GM13977 (cell line): ENCODE measurements at regions not wholly inside any gene's neighbourhood (a gene's known extent, or its start where the extent isn't known, plus 50 kb on each side); places are given as distances from the start of the nearest gene placed in this dataset.

Source experiments
- DNase-seq: peaks from one replicate; pipeline ENCODE4 v3.0.0; 2012; ENCODE audit warnings: low spot score
- in situ Hi-C: fragments of 300-500 bp; cut with MboI; formaldehyde crosslinking; loops from one replicate; pipeline ENCODE4 v1.12.0; 2022; ENCODE audit warnings: low sequenced_read_pairs, low pct_unique_long_range_greater_than_20kb, mixed read lengths, inconsistent platforms; ENCODE audit not compliant: unreplicated experiment
- TF ChIP-seq, protein P1 (sequence below): IDR thresholded peaks from 2 replicates; pipeline ENCODE4 v1.5.1; 2012; ENCODE audit warnings: mild to moderate bottlenecking, control low read depth; ENCODE audit not compliant: insufficient read depth; ENCODE audit errors: extremely low read depth, missing control alignments

DNA sequence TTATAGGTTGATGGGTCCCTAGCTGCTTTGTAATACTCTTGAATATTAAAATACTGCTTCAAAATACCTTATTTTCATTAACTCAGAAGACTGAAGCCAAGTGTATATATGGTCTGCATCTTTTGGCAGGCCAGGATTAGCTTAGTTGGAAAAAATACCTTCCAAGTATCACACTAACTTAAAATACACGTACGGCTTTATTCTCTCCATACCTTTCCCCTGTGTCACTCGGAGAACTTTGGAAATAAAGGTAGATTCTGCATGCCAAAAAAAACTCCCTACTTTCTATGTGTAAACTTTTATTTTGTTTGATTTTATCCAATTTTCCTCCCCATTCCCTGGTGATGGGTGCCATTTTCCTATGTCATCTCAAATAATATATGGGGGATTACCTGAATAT is 422.3 kb upstream of the MDFIC2 start:
- no peak for DNase-seq
- in situ Hi-C loops, result no loop called here
- TF ChIP-seq, protein P1, sequence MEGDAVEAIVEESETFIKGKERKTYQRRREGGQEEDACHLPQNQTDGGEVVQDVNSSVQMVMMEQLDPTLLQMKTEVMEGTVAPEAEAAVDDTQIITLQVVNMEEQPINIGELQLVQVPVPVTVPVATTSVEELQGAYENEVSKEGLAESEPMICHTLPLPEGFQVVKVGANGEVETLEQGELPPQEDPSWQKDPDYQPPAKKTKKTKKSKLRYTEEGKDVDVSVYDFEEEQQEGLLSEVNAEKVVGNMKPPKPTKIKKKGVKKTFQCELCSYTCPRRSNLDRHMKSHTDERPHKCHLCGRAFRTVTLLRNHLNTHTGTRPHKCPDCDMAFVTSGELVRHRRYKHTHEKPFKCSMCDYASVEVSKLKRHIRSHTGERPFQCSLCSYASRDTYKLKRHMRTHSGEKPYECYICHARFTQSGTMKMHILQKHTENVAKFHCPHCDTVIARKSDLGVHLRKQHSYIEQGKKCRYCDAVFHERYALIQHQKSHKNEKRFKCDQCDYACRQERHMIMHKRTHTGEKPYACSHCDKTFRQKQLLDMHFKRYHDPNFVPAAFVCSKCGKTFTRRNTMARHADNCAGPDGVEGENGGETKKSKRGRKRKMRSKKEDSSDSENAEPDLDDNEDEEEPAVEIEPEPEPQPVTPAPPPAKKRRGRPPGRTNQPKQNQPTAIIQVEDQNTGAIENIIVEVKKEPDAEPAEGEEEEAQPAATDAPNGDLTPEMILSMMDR, result no peak

DNA sequence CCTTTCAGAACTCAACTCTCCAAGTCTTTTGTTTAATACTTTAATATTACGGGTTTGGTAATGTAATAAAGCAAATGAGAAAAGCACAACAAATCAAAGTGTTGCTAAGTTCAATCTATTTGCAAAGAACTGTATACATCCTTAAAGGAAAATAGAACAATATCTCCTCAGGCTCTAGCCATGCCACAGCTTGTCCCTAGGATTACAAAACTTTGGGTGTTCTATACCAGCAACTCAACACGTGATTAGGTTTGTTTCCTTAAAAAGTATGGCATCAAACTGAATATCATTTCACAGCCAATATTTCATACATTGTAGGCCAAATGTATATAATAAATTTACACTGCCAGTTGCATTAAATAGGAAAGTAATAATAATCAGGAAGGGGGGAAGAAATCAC is 418.6 kb upstream of the MDFIC2 start:
- TF ChIP-seq, protein P1, result no peak
- DNase-seq, result no peak
- in situ Hi-C loops, result no loop called here

- in situ Hi-C loops, result no loop called here
- TF ChIP-seq, protein P1, result no peak
- DNase-seq, result no peak
Measured at GRCh38 chr3:70729845-70730244, 417.4 kb upstream of the MDFIC2 start.

DNA sequence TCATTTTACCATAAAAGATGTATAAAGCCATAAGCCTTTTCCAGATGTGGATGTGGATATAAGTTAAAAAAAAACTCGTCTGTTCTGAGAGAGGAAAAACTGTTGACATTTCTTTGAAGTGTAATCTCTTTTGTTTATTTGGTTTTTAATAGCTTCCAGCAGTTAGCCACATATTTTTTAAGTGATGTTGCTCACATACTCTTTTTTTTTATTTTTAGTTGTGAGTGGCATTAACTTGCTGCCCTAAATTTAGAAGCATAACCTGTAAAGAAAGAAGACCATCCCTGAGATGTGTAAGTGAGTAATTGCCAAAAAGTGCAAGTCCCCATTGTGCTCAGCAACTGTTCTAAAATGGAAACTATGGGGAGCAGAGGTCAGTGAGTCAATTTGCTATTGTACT is 415.9 kb upstream of the MDFIC2 start:
- TF ChIP-seq, protein P1, result no peak
- DNase-seq, result no peak
- in situ Hi-C loops, result no loop called here

GRCh38 chr3:70726961-70727360 is 414.5 kb upstream of the MDFIC2 start:
- in situ Hi-C loops, result no loop called here
- DNase-seq, result no peak

DNA sequence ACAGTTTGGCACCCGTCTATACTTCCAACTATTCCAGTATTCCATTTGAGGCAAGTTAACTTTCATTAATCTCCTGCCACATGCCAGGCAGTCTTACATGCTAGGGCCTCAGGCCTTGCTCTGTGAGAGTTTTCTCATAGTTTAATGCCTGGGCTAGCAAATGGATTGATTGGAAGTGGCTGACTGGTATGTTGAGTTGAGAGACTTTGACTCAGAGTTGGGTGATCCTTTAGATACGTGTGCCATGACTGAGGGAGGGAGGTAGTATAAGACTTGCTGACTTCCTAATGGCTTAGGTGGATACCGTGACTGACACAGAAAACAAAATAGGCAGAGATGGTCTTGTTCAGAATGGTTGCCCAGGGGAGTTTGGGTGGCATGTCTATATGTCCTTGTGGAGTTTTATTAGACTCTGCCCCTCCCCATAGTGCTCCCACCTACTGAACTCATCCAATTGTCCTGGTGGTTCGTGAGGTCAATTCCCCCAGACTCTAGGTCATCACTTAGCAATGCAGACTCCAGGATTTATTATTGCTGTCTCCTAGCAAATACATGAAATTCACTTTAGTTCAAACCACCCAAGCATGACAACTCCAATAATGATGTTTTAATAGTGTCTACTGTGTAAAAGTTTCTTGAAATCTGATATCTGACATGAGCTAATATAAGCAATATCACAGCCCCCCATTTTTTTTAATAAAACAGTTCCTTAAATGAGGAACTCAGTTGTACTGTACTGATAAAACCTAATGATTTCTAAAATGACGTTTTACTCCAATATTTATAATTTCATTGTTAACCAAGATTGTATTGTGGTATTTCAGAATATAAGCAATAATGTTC is 413.9 kb upstream of the MDFIC2 start:
- TF ChIP-seq, protein P1, result no peak
- in situ Hi-C loops, result no loop called here
- DNase-seq, result no peak

More at GRCh38 chr3:70726961-70727360, 414.5 kb upstream of the MDFIC2 start:
- TF ChIP-seq, protein P1, result no peak

DNA sequence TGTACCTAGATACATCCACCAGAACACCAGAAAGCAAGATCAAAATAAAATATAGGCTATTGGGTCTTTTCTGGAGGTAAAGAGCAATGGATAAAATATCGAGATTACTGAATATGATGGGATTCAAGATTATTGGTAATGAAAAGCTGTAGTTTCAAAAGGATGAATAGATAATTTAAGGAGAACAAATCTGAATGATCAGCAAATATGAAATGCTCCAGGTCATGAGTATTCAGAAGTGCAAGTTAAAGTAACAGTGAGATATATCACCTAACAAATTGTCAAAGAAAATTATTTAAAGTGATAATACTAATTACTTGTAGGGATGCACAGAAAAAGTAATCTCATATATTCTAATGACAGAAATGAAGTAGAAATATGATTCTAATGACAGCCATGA is 409.6 kb upstream of the MDFIC2 start:
- TF ChIP-seq, protein P1, result no peak
- no peak for DNase-seq
- in situ Hi-C loops, result no loop called here
